Stimulated activated CD4-positive, alpha-beta T cell treated with anti-CD3 and anti-CD28 coated beads, Interleukin-12 subunit alpha, Interleukin-12 subunit beta, amount 100 ng/mL, for 4 hours (primary cell): ENCODE measurements at regions not wholly inside any gene's neighbourhood (a gene's known extent, or its start where the extent isn't known, plus 50 kb on each side); places are given as distances from the start of the nearest gene placed in this dataset.
A peak's percentile ranks its signal among the peaks of the same experiment; 100 is the strongest.
"Not testable (repeated sequence)": the region's sequence is repeated elsewhere in the genome, so short reads cannot be mapped to it uniquely, and the experiment has no call there.

ENCODE experiments used
- DNase-seq: peaks from one replicate; pipeline ENCODE4 v3.0.0-alpha.2; 2020

DNA sequence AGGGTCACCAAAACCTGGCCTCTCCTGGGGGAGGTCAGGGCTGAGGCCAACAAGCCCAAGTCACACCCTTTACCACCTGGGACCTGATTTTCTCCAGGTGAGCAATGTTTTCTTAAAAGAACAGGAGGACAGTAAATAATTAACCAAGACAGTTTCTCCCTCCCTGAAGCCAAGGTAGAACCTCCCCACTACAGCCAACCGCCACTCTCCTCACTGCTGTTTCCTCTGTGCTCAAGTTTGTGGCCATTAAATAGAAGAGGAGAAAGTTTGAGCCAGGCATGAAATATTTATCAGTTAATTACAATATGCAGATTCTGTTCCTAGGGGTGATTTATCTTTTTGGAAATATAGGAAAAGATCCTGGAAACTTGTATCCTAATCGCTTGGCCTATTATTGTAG lies 150.6 kb upstream of the ANKRD20A1 start:
- not testable (repeated sequence) for DNase-seq

GRCh38 chr9:67711429-67711828 lies 147.3 kb upstream of the ANKRD20A1 start:
- DNase-seq, result not testable (repeated sequence)

- not testable (repeated sequence) for DNase-seq
These were observed 146.8 kb upstream of the ANKRD20A1 start for GRCh38 chr9:67711931-67712330.

GRCh38 chr9:67712956-67713355 lies 145.8 kb upstream of the ANKRD20A1 start:
- DNase-seq, result not testable (repeated sequence)

GRCh38 chr9:67717830-67718388 lies 140.8 kb upstream of the ANKRD20A1 start:
- DNase-seq, result peak; percentile 45

GRCh38 chr9:67720491-67720890 lies 138.2 kb upstream of the ANKRD20A1 start:
- not testable (repeated sequence) for DNase-seq

GRCh38 chr9:67722460-67723090 lies 136.2 kb upstream of the ANKRD20A1 start:
- not testable (repeated sequence) for DNase-seq

GRCh38 chr9:67723185-67723584 lies 135.5 kb upstream of the ANKRD20A1 start:
- DNase-seq, result not testable (repeated sequence)

GRCh38 chr9:67724885-67725284 lies 133.8 kb upstream of the ANKRD20A1 start:
- DNase-seq, result peak; percentile 41

DNA sequence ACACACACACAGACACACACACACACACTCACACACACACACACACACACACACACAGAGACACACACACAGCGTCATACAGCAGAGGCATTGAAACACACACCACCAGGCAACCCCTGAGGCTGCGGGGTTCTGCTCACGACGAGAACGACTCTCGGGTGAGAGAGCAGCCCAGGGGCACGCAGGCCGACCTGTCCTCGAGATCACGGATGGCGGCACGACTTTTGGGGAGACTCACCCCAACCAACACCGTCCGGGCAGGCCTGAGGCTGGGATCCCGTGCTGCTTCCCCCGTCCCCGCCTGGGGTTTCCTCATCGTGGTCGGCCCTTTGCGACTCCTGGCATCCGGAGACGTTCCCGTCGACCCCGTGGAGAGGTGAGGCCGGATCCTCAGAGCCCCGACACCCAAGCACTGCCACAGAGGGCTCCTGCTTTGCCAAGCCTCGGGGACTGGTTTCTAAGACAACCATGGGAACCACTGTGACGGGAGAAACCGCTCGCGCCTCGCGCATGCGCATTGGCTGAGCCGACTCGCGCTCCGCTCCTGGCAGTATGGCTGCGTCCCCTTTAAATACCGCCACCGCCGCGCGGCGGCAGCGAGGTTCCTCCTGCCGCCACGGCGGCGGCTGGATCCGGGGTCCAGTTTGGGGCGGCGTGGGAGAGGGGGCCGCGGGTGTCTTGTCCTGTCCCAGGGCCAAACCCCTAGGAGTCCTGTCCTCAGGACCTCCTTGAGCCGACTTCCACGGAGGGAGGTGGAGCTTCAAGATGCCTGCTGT lies 132.3 kb upstream of the ANKRD20A1 start:
- DNase-seq, result not testable (repeated sequence)

DNA sequence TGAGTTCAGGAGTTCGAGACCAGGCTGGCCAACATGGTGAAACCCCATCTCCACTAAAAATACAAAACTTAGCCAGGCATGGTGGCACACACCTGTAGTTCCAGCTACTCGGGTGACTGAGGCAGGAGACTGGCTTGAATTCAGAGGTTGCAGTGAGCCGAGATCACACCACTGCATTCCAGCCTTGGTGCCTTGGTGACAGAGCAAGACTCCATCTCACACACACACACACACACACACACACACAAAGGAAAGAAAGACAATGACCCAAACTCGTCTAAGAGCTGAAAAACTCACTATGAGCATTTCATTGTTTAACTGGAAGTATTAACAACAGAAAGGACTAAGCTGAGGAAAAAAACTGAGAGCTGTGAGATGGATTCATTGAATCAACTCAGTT lies 95.6 kb upstream of the ANKRD20A1 start:
- DNase-seq, result not testable (repeated sequence)

GRCh38 chr9:67771807-67772206 lies 86.9 kb upstream of the ANKRD20A1 start:
- not testable (repeated sequence) for DNase-seq

DNA sequence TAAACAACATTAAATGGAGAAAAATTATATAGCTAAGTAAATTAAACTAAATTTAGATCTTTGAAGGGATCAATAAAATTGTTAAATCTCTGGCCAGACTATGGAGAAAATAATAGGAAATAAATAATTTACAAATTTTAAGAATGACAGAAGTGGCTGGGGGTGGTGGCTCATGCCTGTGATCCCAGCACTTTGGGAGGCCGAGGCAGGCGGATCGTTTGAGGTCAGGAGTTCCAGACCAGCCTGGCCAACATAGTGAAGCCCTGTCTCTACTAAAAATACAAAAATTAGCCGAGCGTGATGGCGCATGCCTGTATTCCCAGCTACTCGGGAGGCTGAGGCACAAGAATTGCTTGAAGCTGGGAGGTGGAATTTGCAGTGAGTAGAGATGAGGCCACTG lies 58.6 kb upstream of the ANKRD20A1 start:
- not testable (repeated sequence) for DNase-seq
